ENCODE measurements at regions not wholly inside any gene's neighbourhood (a gene's known extent, or its start where the extent isn't known, plus 50 kb on each side); places are given as distances from the start of the nearest gene placed in this dataset.

- no peak for DNase-seq
These were observed 527.9 kb upstream of the MDFIC2 start for GRCh38 chr3:70840106-70840870.

GRCh38 chr3:70833239-70833960 is 521.0 kb upstream of the MDFIC2 start:
- DNase-seq = no peak

DNA sequence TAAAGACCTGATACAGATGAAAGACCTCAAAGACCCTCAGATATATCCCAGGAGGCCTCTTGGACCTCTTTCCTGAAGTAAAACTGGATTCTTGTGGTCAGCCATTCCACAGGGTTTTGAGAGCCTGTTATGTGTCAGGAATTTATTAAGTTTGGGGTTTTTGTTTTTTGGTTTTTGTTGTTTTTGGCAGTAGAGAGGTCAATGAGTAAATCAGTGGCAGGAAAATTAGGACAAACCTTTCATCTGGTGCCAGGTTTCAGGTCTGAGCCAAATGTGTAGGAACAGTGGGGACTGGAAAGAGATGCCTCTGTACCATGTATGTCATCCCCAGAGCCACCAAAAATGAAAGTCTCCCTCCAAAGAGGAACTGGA is 520.4 kb upstream of the MDFIC2 start:
- DNase-seq = no peak

GRCh38 chr3:70832089-70832833 is 519.8 kb upstream of the MDFIC2 start:
- no peak for DNase-seq

GRCh38 chr3:70829092-70829491 is 516.7 kb upstream of the MDFIC2 start:
- no peak for DNase-seq

DNA sequence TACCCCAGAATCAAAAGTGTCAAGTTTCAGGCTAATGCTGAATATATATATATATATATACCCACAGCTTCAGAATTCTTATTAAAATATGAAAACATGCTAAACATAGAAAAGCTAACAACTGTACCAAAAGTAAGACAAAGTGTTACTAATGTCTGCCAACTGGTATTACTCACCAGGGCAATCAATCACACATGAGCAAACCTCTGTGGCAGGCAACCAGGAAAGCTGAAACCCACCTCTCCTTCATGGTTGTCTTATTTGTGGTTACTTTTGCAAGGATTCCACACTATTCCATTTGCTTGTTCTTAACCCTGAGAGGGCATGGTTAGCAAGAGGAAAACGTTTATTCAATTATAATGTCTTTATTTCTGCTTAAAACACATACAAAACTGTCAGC is 512.3 kb upstream of the MDFIC2 start:
- DNase-seq = no peak

DNA sequence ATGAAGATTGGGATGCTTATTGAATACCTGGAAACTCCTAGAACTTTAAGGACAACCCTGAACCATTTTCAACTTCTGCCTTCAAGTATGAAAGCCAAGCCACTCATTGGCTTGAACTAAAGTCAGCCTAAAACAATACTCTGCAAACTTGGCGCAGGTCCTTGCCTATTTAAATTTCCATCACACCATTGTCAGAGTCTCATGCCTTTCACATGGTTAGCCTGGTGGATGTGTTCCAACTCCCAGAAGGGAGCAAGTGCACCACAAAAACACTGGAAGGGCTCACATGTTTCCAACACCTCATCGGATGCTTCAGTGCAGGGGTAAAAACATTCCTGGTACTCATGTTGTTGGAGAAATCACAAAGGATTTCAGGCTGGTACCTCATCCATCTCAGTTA is 511.6 kb upstream of the MDFIC2 start:
- no peak for DNase-seq

GRCh38 chr3:70823622-70824021 is 511.2 kb upstream of the MDFIC2 start:
- no peak for DNase-seq

GRCh38 chr3:70822669-70823068 is 510.2 kb upstream of the MDFIC2 start:
- DNase-seq = no peak

DNA sequence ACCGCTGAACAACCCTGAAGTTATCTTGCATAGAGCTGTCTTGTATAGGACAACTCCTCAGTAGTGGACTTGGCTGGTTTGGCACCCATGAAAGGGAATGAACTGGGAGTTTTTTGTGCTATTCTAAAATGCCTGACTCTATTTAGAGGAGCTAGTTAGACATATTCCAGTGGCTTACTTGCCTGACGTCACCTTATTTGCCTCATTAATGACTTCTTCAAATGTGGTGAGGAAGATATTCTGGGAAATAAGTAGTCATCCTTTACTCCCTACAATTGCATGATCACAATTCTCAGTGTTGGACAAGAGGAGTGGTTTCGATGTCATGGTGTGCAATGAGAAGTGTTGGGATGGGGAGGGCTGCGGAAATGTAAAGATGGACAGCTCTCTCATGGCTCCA is 509.2 kb upstream of the MDFIC2 start:
- DNase-seq = no peak

GRCh38 chr3:70820397-70820796 is 508.0 kb upstream of the MDFIC2 start:
- DNase-seq = no peak

DNA sequence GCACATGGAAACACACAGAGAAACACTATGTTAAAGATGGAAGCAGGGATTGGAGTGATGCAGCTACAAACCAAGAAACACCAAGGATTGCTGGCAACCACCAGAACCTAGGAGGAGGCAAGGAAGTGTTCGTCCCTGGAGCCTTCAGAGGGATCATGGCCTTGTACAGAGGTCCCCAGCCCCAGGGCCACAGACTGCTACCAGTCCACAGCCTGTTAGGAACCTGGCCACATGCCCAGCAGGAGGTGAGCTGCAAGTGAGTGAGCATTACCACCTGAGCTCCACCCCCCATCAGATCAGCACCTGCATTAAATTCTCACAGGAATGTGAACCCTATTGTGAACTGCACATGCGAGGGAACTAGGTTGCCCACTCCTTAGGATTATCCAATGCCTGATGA is 505.7 kb upstream of the MDFIC2 start:
- no peak for DNase-seq

GRCh38 chr3:70816346-70816745 is 503.9 kb upstream of the MDFIC2 start:
- DNase-seq = no peak

DNA sequence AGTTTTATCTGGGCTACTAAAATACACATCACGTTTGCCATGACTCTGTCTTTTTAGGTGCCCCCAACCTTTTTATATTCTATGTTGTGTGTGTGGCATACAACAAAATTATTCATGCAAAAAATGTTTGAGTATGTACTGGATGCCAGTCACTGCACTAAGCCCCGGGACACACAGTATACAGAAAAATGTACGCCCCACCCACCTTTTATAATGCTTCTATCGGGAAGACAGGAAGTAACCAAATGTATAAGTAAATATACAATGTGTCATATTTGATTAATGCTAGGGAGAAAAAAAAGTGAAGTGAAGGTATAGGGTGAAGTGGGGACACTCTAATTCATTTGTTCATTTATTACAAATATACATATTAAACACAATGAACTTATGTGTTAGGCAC is 503.4 kb upstream of the MDFIC2 start:
- DNase-seq = no peak

GRCh38 chr3:70813311-70813710 is 500.9 kb upstream of the MDFIC2 start:
- DNase-seq = no peak

DNA sequence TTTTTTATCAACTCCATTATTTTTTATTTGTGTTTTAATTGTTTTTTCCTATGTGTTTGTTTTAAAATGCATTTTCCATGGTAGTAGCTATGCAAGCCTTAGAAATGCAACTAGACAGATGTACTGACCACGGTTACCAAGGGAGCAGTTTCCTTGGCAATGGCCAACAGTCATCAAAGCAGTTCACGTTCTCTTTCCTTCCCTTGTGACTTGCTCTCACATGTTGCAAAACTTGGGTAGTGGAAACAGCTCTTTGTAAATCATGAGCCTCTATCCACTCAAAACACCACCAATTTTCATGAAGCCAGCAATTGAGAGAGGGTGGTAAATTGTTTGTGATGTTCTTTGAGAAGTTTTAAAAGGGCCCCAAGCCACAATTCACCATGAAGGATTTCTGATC is 499.4 kb upstream of the MDFIC2 start:
- DNase-seq = no peak

GRCh38 chr3:70808881-70809280 is 496.4 kb upstream of the MDFIC2 start:
- DNase-seq = no peak

GRCh38 chr3:70806556-70806955 is 494.1 kb upstream of the MDFIC2 start:
- DNase-seq = no peak

DNA sequence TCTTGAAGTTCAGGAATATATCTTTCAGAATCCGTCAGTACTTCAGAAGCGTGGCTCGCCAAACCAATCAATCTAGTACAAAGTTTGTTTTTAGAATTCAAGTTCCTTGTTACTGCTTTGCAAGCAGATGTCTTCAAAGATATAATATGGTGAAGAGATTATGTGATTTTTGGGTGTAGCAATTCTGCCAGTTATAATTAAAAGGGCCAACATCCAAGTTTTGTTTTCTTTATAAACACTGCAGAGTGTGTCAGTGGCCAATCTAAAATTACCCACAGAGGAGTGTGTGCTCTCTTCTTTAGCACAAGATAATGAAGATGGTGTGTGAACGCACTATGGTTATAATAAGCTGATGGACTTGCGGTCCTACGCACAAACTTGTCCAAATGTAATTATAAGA is 493.6 kb upstream of the MDFIC2 start:
- DNase-seq = no peak

- DNase-seq = no peak
These were observed 492.8 kb upstream of the MDFIC2 start for GRCh38 chr3:70805061-70805889.

GRCh38 chr3:70803891-70804290 is 491.5 kb upstream of the MDFIC2 start:
- DNase-seq = no peak

DNA sequence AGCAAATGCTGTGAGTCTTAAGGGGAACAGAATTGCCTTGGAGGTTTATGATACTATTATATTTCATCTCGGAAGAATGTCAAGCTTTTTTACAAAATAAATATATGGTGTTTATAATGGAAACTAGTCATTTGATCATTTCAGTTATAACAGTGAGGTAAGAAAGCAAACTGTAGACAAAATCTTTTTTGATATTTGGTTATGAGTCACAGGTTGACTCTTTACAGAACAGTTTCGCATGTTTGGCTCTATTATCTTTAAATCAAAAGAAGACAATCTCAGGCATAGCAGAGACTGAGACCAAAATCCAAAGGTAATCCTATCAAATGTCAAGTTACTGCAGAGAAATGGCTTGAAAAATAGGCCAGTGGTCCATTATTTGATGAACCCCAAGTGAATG is 490.9 kb upstream of the MDFIC2 start:
- no peak for DNase-seq

- DNase-seq = no peak
These were observed 488.5 kb upstream of the MDFIC2 start for GRCh38 chr3:70800951-70801350.

Measured in NCI-H524 treated with DMSO at 0.1 percent for 48 hours (cell line).